Left lobe of liver (tissue), 2 donors: ENCODE measurements at regions not wholly inside any gene's neighbourhood (a gene's known extent, or its start where the extent isn't known, plus 50 kb on each side); places are given as distances from the start of the nearest gene placed in this dataset.

ENCODE experiments used
- ATAC-seq: fragments of 200-7000 bp; cut with Tn5 transposase; one replicate; pipeline ENCODE4 v1.9.1; 2020; ENCODE audit warnings: mild to moderate bottlenecking, moderate library complexity
- DNase-seq: peaks from one replicate; pipeline ENCODE4 v3.0.0-alpha.2; 2020; ENCODE audit warnings: low spot score
- donor health status: DM: no; HTN: no; CAD: no; lungs with moderate emphysema.
- donor health status: DM: no; HTN: yes; CAD: no.

- DNase-seq: no peak
- no peak for ATAC-seq
These were observed 131.3 kb upstream of the ABCA1 start for GRCh38 chr9:105059252-105059651.

GRCh38 chr9:105062222-105062855 is 134.4 kb upstream of the ABCA1 start:
- ATAC-seq: peak; percentile 39
- DNase-seq: no peak

- ATAC-seq (peak; percentile 92), DNase-seq (peak; percentile 93)
These were observed 136.5 kb upstream of the ABCA1 start for GRCh38 chr9:105064248-105065097.

- no peak for DNase-seq
- ATAC-seq: peak; percentile 60
These were observed 137.4 kb upstream of the ABCA1 start for GRCh38 chr9:105065098-105066088.

GRCh38 chr9:105066275-105066865 is 138.4 kb upstream of the ABCA1 start:
- ATAC-seq: no peak

GRCh38 chr9:105067895-105068580 is 140.1 kb upstream of the ABCA1 start:
- no peak for DNase-seq
- ATAC-seq: no peak

More at GRCh38 chr9:105066275-105066865, 138.4 kb upstream of the ABCA1 start:
- no peak for DNase-seq

GRCh38 chr9:105069285-105069684 is 141.3 kb upstream of the ABCA1 start:
- no peak for DNase-seq

GRCh38 chr9:105069696-105070095 is 141.7 kb upstream of the ABCA1 start:
- ATAC-seq: no peak
- DNase-seq: no peak

More at GRCh38 chr9:105069285-105069684, 141.3 kb upstream of the ABCA1 start:
- no peak for ATAC-seq

GRCh38 chr9:105070176-105070575 is 142.2 kb upstream of the ABCA1 start:
- ATAC-seq: no peak
- DNase-seq: no peak

GRCh38 chr9:105072476-105072875 is 144.5 kb upstream of the ABCA1 start:
- no peak for DNase-seq
- no peak for ATAC-seq

GRCh38 chr9:105073147-105073546 is 145.2 kb upstream of the ABCA1 start:
- no peak for DNase-seq
- ATAC-seq: no peak

- ATAC-seq (no peak), DNase-seq (no peak)
These were observed 146.5 kb upstream of the ABCA1 start for GRCh38 chr9:105074491-105074890.

- ATAC-seq: no peak
- DNase-seq: no peak
These were observed 148.8 kb upstream of the ABCA1 start for GRCh38 chr9:105076729-105077128.

GRCh38 chr9:105079457-105079856 is 151.5 kb upstream of the ABCA1 start:
- no peak for DNase-seq
- no peak for ATAC-seq

GRCh38 chr9:105082843-105083242 is 154.9 kb upstream of the ABCA1 start:
- DNase-seq: no peak

GRCh38 chr9:105083256-105083655 is 155.3 kb upstream of the ABCA1 start:
- DNase-seq (no peak), ATAC-seq (no peak)

More at GRCh38 chr9:105082843-105083242, 154.9 kb upstream of the ABCA1 start:
- ATAC-seq: no peak

GRCh38 chr9:105087910-105088898 is 156.2 kb upstream of the SLC44A1 start:
- ATAC-seq (no peak), DNase-seq (no peak)

- no peak for ATAC-seq
- DNase-seq: no peak
These were observed 154.6 kb upstream of the SLC44A1 start for GRCh38 chr9:105089874-105090273.
